ENCODE measurements at regions not wholly inside any gene's neighbourhood (a gene's known extent, or its start where the extent isn't known, plus 50 kb on each side); places are given as distances from the start of the nearest gene placed in this dataset.
A peak's percentile ranks its signal among the peaks of the same experiment; 100 is the strongest.

- Histone ChIP-seq H3K4me3 (ENCODE audit: low read depth, low read length, poor library complexity, severe bottlenecking) (no peak overlapping the region), H3K4me1 (ENCODE audit: insufficient read depth, low read length, poor library complexity, severe bottlenecking) (no peaks in the 10 kb centered on the region), H3K9me3 (ENCODE audit: low read depth, low read length, poor library complexity, severe bottlenecking) (no peaks in the 10 kb centered on the region), H3K27ac (ENCODE audit: low read depth, low read length, poor library complexity, severe bottlenecking) (no peak overlapping the region), H3K36me3 (ENCODE audit: insufficient read depth, low read length, poor library complexity, severe bottlenecking) (no peaks in the 10 kb centered on the region), H3K27me3 (replicated peaks; ENCODE audit: insufficient read depth, low read depth, low read length, poor library complexity) (peaks cover 12% of the 10 kb centered on the region)
- POLR2A ChIA-PET (ENCODE audit: low non-redundant PET) = no interaction called here
- TF ChIP-seq EZH2 (IDR thresholded peaks at IDR 0.05; ENCODE audit: borderline replicate concordance, low read depth, low read length, poor library complexity, severe bottlenecking) (no peak), CTCF (conservative IDR thresholded peaks at IDR 0.05; ENCODE audit: low read depth, low read length) (peak; percentile 53)
- peak; percentile 11 for DNase-seq (ENCODE audit: low spot score)
- BruUV-seq (replicated peaks) = no TSS peak
- intact Hi-C loops (cut with micrococcal nuclease; ENCODE audit: unreplicated experiment) = loop anchor here (5.0 kb wide), 1 partner anchor 76 kb away; no protein-coding TSS in a partner anchor
- CTCF ChIA-PET = no interaction called here
These were observed 61.6 kb upstream of the PTPN5 start for GRCh38 chr11:18853086-18853720.

GRCh38 chr11:18849406-18849805 is 57.8 kb upstream of the PTPN5 start:
- H3K4me3 ChIP-seq (ENCODE audit: low read depth, low read length, poor library complexity, severe bottlenecking) = no peak overlapping the region
- no peaks in the 10 kb centered on the region for H3K4me1 ChIP-seq (ENCODE audit: insufficient read depth, low read length, poor library complexity, severe bottlenecking)
- no peaks in the 10 kb centered on the region for H3K9me3 ChIP-seq (ENCODE audit: low read depth, low read length, poor library complexity, severe bottlenecking)
- peaks cover 10% of the 10 kb centered on the region for H3K27me3 ChIP-seq (replicated peaks; ENCODE audit: insufficient read depth, low read depth, low read length, poor library complexity)
- BruUV-seq (replicated peaks) = no TSS peak
- TF ChIP-seq CTCF (conservative IDR thresholded peaks at IDR 0.05; ENCODE audit: low read depth, low read length) (no peak), EZH2 (IDR thresholded peaks at IDR 0.05; ENCODE audit: borderline replicate concordance, low read depth, low read length, poor library complexity, severe bottlenecking) (no peak)
- POLR2A ChIA-PET (ENCODE audit: low non-redundant PET) = no interaction called here
- intact Hi-C loops (cut with micrococcal nuclease; ENCODE audit: unreplicated experiment) = no loop called here
- no peak for DNase-seq (ENCODE audit: low spot score)
- CTCF ChIA-PET = no interaction called here
- H3K27ac ChIP-seq (ENCODE audit: low read depth, low read length, poor library complexity, severe bottlenecking) = no peak overlapping the region
- no peaks in the 10 kb centered on the region for H3K36me3 ChIP-seq (ENCODE audit: insufficient read depth, low read length, poor library complexity, severe bottlenecking)

- no TSS peak for BruUV-seq (replicated peaks)
- H3K4me3 ChIP-seq (ENCODE audit: low read depth, low read length, poor library complexity, severe bottlenecking) = no peak overlapping the region
- H3K27ac ChIP-seq (ENCODE audit: low read depth, low read length, poor library complexity, severe bottlenecking) = no peak overlapping the region
- peaks cover 10% of the 10 kb centered on the region for H3K27me3 ChIP-seq (replicated peaks; ENCODE audit: insufficient read depth, low read depth, low read length, poor library complexity)
- intact Hi-C loops (cut with micrococcal nuclease; ENCODE audit: unreplicated experiment) = no loop called here
- H3K36me3 ChIP-seq (ENCODE audit: insufficient read depth, low read length, poor library complexity, severe bottlenecking) = no peaks in the 10 kb centered on the region
- H3K4me1 ChIP-seq (ENCODE audit: insufficient read depth, low read length, poor library complexity, severe bottlenecking) = no peaks in the 10 kb centered on the region
- peak; percentile 50 for DNase-seq (ENCODE audit: low spot score)
- ChIA-PET CTCF (interaction anchor here (0.5 to 0.7 kb wide), 2 partner anchors 18 to 1153 kb away, joined by 3 read pairs; no protein-coding TSS in a partner anchor), POLR2A (ENCODE audit: low non-redundant PET) (no interaction called here)
- TF ChIP-seq EZH2 (IDR thresholded peaks at IDR 0.05; ENCODE audit: borderline replicate concordance, low read depth, low read length, poor library complexity, severe bottlenecking) (no peak), CTCF (conservative IDR thresholded peaks at IDR 0.05; ENCODE audit: low read depth, low read length) (peak; percentile 68)
- no peaks in the 10 kb centered on the region for H3K9me3 ChIP-seq (ENCODE audit: low read depth, low read length, poor library complexity, severe bottlenecking)
These were observed 53.3 kb upstream of the PTPN5 start for GRCh38 chr11:18844753-18845367.
